MM.1S (cell line): ENCODE measurements at regions not wholly inside any gene's neighbourhood (a gene's known extent, or its start where the extent isn't known, plus 50 kb on each side); places are given as distances from the start of the nearest gene placed in this dataset.

Experiments used
- EZH2 ChIP-seq: fragments of 300-600 bp; sonication (generic); optimal IDR thresholded peaks from 2 replicates; pipeline ENCODE3; 2017; ENCODE audit warnings: low read depth, mild to moderate bottlenecking, antibody characterized with exemption, low read length, mixed read lengths
- EZH2phosphoT487 ChIP-seq: fragments of 300-600 bp; sonication (generic); IDR thresholded peaks from 2 replicates; pipeline ENCODE4 v1.6.1; 2018; ENCODE audit warnings: antibody characterized with exemption, low read length
- TF ChIP-seq, protein P1 (sequence below): fragments of 300-600 bp; sonication (generic); IDR thresholded peaks from 2 replicates; pipeline ENCODE4 v1.5.1; 2016; ENCODE audit warnings: antibody characterized with exemption, low read length, mixed read lengths

DNA sequence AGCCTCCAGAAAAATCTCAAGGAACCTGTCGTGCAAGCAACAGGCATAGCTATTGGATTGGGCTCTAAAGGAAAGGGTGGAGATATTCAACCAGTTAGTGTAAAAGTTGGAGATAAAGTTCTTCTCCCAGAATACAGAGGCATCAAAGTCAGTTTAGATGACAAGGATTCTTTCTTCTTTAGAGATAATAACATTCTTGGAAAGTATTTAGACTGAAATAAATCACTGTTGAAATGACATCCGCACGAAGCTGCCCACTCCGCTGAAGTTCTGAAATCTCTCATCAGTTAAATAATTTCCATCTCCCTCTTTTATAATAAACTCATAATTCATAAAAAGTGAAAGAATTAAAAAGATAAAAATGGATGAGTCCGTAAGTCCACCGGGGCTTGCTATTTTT is 1354.9 kb upstream of the TMEM132C start:
- TF ChIP-seq, protein P1, sequence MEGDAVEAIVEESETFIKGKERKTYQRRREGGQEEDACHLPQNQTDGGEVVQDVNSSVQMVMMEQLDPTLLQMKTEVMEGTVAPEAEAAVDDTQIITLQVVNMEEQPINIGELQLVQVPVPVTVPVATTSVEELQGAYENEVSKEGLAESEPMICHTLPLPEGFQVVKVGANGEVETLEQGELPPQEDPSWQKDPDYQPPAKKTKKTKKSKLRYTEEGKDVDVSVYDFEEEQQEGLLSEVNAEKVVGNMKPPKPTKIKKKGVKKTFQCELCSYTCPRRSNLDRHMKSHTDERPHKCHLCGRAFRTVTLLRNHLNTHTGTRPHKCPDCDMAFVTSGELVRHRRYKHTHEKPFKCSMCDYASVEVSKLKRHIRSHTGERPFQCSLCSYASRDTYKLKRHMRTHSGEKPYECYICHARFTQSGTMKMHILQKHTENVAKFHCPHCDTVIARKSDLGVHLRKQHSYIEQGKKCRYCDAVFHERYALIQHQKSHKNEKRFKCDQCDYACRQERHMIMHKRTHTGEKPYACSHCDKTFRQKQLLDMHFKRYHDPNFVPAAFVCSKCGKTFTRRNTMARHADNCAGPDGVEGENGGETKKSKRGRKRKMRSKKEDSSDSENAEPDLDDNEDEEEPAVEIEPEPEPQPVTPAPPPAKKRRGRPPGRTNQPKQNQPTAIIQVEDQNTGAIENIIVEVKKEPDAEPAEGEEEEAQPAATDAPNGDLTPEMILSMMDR, result no peak
- TF ChIP-seq EZH2 (no peak), EZH2phosphoT487 (no peak)
